SK-N-MC (cell line): ENCODE measurements at regions not wholly inside any gene's neighbourhood (a gene's known extent, or its start where the extent isn't known, plus 50 kb on each side); places are given as distances from the start of the nearest gene placed in this dataset.

Experiments used
- EZH2 ChIP-seq: fragments of 200-600 bp; sonication (generic); IDR thresholded peaks from one replicate; pipeline ENCODE4 v1.6.1; 2017; ENCODE audit warnings: antibody characterized with exemption
- POLR2AphosphoS5 ChIP-seq: IDR thresholded peaks from 2 replicates; pipeline ENCODE4 v1.6.1; 2012; ENCODE audit warnings: mild to moderate bottlenecking, low read depth, low read length, borderline replicate concordance

DNA sequence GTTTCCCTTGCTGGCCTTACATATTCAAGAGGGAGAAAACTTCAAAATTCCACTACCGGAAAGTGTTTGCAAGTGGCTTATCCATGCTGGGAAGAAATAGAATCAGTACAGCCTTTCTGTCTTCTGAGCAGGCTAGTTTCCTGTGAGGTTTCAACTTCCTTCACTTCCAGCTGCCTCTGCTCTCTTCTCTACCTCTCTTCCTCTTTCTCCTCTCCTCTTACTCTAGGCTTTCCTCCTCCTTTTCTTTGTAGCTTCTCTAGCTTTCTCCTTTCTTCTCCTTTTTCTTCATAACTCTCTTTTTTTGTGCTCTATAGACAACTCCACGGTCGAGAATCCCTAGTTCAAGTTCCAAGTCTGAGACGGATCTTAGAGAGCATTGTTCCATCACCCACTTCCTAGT, 421.8 kb downstream of the ETS1 start:
- TF ChIP-seq POLR2AphosphoS5 (no peak), EZH2 (no peak)
